A673 (cell line): ENCODE measurements at regions not wholly inside any gene's neighbourhood (a gene's known extent, or its start where the extent isn't known, plus 50 kb on each side); places are given as distances from the start of the nearest gene placed in this dataset.

Experiments
- BruUV-seq: library from RNA; stranded (reverse); fragments of 400-500 nt; replicated peaks from 2 replicates; lab custom pipeline; 2021; lab: Mats Ljungman, UMichigan
- CTCF ChIA-PET: fragments of 300-600 bp; sonication (Branson Sonifier 250); formaldehyde crosslinking; loops from one replicate; lab custom pipeline; 2022; ENCODE audit warnings: antibody characterized with exemption; lab: Charles Lee
- POLR2A ChIA-PET: fragments of 300-600 bp; sonication (Branson Sonifier 250); formaldehyde crosslinking; loops from one replicate; lab custom pipeline; 2022; ENCODE audit warnings: antibody characterized with exemption; ENCODE audit not compliant: low non-redundant PET; lab: Charles Lee
- DNase-seq: peaks from one replicate; pipeline ENCODE4 v3.0.0-alpha.2; 2015; ENCODE audit warnings: low spot score
- H3K27ac ChIP-seq: fragments of 200-600 bp; sonication (generic); 2 replicates; pipeline ENCODE4 v1.5.1; 2016; ENCODE audit warnings: mixed run types, low read depth, mild to moderate bottlenecking, mixed read lengths, antibody characterized with exemption, low read length; ENCODE audit not compliant: poor library complexity, severe bottlenecking
- H3K27me3 ChIP-seq: fragments of 200-600 bp; sonication (generic); replicated peaks from 2 replicates; pipeline ENCODE4 v1.6.1; 2017; ENCODE audit warnings: mixed run types, low read depth, mild to moderate bottlenecking, mixed read lengths, antibody characterized with exemption, low read length; ENCODE audit not compliant: insufficient read depth, poor library complexity
- H3K36me3 ChIP-seq: fragments of 200-600 bp; sonication (generic); 2 replicates; pipeline ENCODE4 v1.6.1; 2016; ENCODE audit warnings: mixed run types, mild to moderate bottlenecking, mixed read lengths, antibody characterized with exemption, low read length; ENCODE audit not compliant: insufficient read depth, poor library complexity, severe bottlenecking
- H3K4me1 ChIP-seq: fragments of 200-600 bp; sonication (generic); 2 replicates; pipeline ENCODE4 v1.6.1; 2017; ENCODE audit warnings: mixed run types, mild to moderate bottlenecking, mixed read lengths, antibody characterized with exemption, low read length; ENCODE audit not compliant: insufficient read depth, poor library complexity, severe bottlenecking
- H3K4me3 ChIP-seq: fragments of 200-600 bp; sonication (generic); 2 replicates; pipeline ENCODE4 v1.5.1; 2016; ENCODE audit warnings: low read depth, mixed run types, mild to moderate bottlenecking, mixed read lengths, low read length; ENCODE audit not compliant: poor library complexity, severe bottlenecking
- H3K9me3 ChIP-seq: fragments of 200-600 bp; sonication (generic); 2 replicates; pipeline ENCODE4 v1.6.1; 2016; ENCODE audit warnings: mixed run types, low read depth, mild to moderate bottlenecking, mixed read lengths, antibody characterized with exemption, low read length; ENCODE audit not compliant: poor library complexity, severe bottlenecking
- CTCF ChIP-seq: fragments of 300-800, 200-600 bp; sonication (generic); conservative IDR thresholded peaks from 2 replicates; pipeline ENCODE4 v1.5.1; 2017; ENCODE audit warnings: low read depth, mild to moderate bottlenecking, antibody characterized with exemption, low read length, moderate library complexity, mixed read lengths
- EZH2 ChIP-seq: fragments of 200-600 bp; sonication (generic); IDR thresholded peaks from 2 replicates; pipeline ENCODE4 v1.6.1; 2017; ENCODE audit warnings: borderline replicate concordance, low read depth, mild to moderate bottlenecking, mixed read lengths, antibody characterized with exemption, low read length; ENCODE audit not compliant: poor library complexity, severe bottlenecking
- intact Hi-C: fragments of 100-400 bp; cut with micrococcal nuclease; formaldehyde crosslinking; loops from one replicate; pipeline ENCODE4 v1.10.0; 2022; ENCODE audit not compliant: unreplicated experiment

- no peak for TF ChIP-seq EZH2
- no peak for TF ChIP-seq CTCF
- intact Hi-C loops, result no loop called here
- no TSS peak for BruUV-seq
- Histone ChIP-seq H3K27me3 (no peaks in the 10 kb centered on the region), H3K36me3 (no peaks in the 10 kb centered on the region), H3K4me3 (no peak overlapping the region), H3K9me3 (no peaks in the 10 kb centered on the region), H3K4me1 (no peaks in the 10 kb centered on the region), H3K27ac (no peak overlapping the region)
- CTCF ChIA-PET, result no interaction called here
- DNase-seq, result no peak
- POLR2A ChIA-PET, result no interaction called here
Measured at GRCh38 chr4:169342906-169343564, 72.3 kb upstream of the SH3RF1 start.

GRCh38 chr4:169342159-169342860, 71.6 kb upstream of the SH3RF1 start:
- Histone ChIP-seq H3K9me3 (no peaks in the 10 kb centered on the region), H3K27me3 (no peaks in the 10 kb centered on the region), H3K4me1 (no peaks in the 10 kb centered on the region), H3K27ac (no peak overlapping the region), H3K4me3 (no peak overlapping the region), H3K36me3 (no peaks in the 10 kb centered on the region)
- CTCF ChIA-PET, result no interaction called here
- no peak for DNase-seq
- intact Hi-C loops, result no loop called here
- no TSS peak for BruUV-seq
- POLR2A ChIA-PET, result no interaction called here
- TF ChIP-seq EZH2, result no peak
- TF ChIP-seq CTCF, result no peak

- CTCF ChIA-PET, result no interaction called here
- Histone ChIP-seq H3K27me3 (no peaks in the 10 kb centered on the region), H3K9me3 (no peaks in the 10 kb centered on the region), H3K27ac (no peak overlapping the region), H3K4me1 (no peaks in the 10 kb centered on the region), H3K36me3 (no peaks in the 10 kb centered on the region), H3K4me3 (no peak overlapping the region)
- intact Hi-C loops, result no loop called here
- TF ChIP-seq EZH2, result no peak
- no peak for TF ChIP-seq CTCF
- POLR2A ChIA-PET, result no interaction called here
- BruUV-seq, result no TSS peak
- DNase-seq, result no peak
Measured at GRCh38 chr4:169341490-169341889, 70.7 kb upstream of the SH3RF1 start.
